ENCODE measurements at regions not wholly inside any gene's neighbourhood (a gene's known extent, or its start where the extent isn't known, plus 50 kb on each side); places are given as distances from the start of the nearest gene placed in this dataset.
"Not testable (repeated sequence)": the region's sequence is repeated elsewhere in the genome, so short reads cannot be mapped to it uniquely, and the experiment has no call there.

DNA sequence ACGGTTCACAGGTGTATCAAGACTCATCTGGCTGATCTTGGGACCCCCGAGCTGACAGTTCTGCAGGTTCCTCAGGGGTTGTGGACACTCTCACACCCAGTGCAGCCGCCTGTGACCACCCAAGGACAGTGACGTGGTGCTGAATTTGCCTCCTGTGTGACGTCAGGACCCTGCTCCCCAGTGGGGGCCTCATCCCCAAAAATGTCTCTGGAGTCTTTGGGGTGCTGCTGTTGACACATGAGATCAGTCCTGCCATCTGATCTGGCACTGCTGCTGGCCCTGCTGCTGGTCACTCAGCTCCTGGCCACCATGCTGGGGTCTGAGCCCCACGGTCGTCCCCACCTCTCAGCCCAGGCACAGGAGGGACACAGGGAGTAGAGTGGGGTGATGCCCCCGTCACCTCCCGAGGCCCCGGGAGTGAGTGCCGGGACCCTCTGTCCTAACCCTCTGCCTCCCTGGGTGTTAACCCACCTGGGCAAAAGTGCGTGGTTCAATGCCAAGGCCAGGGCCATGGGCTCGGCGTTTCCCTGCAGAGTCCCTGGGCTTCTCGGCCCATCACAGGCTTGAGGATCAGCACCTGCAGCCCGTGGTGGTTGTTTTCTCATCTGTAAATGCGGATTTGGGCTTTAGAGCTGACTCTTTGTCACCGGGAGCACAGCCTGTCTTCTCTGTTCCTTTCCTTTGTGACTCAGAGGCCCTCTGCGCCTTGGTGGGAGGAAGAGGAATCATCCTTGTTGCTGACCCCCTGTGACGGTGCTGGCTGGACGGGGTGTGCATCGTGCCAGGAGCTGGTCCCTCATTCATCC is 366.0 kb upstream of the SFSWAP start:
- H3K9me3 ChIP-seq (ENCODE audit: control insufficient read depth, low read length); H3K36me3 ChIP-seq (ENCODE audit: control insufficient read depth, insufficient read depth, low read length); H3K4me3 ChIP-seq (ENCODE audit: low read depth, low read length); H2AFZ ChIP-seq; H3K4me2 ChIP-seq (ENCODE audit: low read length); H3K79me2 ChIP-seq; H3K4me1 ChIP-seq; H3K9ac ChIP-seq; H3K27ac ChIP-seq; H3K27me3 ChIP-seq (ENCODE audit: control insufficient read depth, insufficient read depth, low read length): not testable (repeated sequence)

DNA sequence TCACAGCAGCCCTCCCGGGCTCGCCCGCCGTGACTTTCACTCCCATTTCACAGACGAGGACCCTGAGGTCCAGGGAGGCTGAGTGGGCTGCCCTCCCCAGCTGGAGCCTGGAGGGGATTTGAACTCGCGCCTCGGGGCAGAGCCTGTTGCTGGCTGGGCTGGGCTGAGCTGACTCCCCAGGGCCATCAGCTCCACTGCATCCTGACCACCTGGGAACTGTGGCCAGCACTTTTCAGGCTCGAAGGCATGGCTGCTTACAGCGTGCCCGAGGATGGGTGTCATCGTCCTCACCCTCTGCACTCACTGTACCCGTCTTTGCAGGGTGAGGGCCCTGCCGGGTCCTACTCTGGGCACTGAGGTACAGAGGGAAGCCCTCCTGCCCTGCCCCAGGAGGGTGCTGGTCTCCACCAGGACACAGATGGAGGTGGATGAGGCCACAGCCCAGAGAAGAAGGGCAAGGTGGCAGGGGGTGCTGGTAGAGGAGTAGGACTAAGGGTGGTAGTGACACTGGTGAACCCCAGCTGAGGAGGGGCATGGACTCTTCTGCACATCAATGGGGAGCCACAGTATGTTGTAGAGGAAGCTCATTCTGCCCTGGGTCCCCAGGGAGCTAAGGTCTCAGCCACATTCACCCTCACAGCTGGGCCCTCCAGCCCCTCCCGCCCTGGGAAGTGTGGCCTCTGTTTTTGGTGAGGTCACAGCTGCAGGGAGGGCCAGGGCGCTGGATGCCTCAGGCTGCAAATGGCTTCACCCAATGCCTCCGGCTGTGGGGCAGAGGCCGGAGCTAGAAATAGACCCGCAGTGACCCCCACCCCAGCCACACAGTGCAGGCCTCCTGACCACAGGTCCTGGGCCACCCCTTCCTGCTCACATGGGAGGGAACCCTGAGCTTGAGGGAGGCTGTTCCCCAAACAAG is 365.1 kb upstream of the SFSWAP start:
- no peak overlapping the region for H2AFZ ChIP-seq
- H3K27ac ChIP-seq = no peak overlapping the region
- H3K27me3 ChIP-seq (ENCODE audit: control insufficient read depth, insufficient read depth, low read length) = no peaks in the 10 kb centered on the region
- H3K4me1 ChIP-seq = no peaks in the 10 kb centered on the region
- no peak overlapping the region for H3K9ac ChIP-seq
- TF ChIP-seq, protein P1, sequence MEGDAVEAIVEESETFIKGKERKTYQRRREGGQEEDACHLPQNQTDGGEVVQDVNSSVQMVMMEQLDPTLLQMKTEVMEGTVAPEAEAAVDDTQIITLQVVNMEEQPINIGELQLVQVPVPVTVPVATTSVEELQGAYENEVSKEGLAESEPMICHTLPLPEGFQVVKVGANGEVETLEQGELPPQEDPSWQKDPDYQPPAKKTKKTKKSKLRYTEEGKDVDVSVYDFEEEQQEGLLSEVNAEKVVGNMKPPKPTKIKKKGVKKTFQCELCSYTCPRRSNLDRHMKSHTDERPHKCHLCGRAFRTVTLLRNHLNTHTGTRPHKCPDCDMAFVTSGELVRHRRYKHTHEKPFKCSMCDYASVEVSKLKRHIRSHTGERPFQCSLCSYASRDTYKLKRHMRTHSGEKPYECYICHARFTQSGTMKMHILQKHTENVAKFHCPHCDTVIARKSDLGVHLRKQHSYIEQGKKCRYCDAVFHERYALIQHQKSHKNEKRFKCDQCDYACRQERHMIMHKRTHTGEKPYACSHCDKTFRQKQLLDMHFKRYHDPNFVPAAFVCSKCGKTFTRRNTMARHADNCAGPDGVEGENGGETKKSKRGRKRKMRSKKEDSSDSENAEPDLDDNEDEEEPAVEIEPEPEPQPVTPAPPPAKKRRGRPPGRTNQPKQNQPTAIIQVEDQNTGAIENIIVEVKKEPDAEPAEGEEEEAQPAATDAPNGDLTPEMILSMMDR (IDR thresholded peaks at IDR 0.05) = no peak
- no peaks in the 10 kb centered on the region for H3K79me2 ChIP-seq
- H3K4me2 ChIP-seq (ENCODE audit: low read length) = no peak overlapping the region
- no peaks in the 10 kb centered on the region for H3K36me3 ChIP-seq (ENCODE audit: control insufficient read depth, insufficient read depth, low read length)
- no peaks in the 10 kb centered on the region for H3K9me3 ChIP-seq (ENCODE audit: control insufficient read depth, low read length)
- H3K4me3 ChIP-seq (ENCODE audit: low read depth, low read length) = no peak overlapping the region

DNA sequence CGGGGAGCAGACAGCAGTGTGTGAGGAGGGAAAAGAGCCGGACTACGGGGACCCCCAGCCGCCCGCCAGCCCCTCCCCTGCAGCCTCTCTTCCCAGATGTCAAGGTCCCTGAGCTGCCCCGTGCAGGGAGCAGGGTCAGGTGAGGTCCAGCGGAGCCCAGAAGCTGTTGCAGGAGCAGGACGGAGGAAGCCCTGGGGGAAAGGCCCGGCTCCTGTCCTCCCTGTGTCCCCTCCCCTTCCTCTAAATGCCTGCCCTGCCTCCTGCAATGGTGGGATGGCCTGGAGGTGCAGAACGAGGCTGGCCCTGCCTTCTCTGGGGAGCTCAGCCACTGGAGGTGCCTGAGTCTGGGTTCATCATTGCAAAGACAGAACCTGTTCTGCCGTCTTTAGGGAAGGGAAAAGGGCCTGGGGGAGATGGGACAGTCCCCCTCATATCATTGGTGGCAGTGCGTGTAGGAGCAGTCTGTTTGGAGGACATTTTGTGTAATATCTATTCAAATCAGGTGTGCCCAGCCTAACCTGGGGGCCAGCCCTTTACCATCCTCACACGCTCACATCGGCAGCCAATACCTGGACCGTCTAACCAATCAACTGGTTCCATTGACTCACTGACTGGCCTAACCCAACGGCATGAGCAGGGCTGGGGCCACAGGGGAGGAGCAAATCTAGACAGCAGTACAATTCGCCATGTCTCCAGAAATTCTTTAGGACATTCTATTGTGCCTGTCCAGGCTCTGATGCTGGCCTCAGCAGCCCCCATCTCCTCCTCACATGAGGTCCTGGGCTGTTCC is 364.1 kb upstream of the SFSWAP start:
- H3K4me1 ChIP-seq = no peaks in the 10 kb centered on the region
- no peak overlapping the region for H3K4me2 ChIP-seq (ENCODE audit: low read length)
- H3K27me3 ChIP-seq (ENCODE audit: control insufficient read depth, insufficient read depth, low read length) = no peaks in the 10 kb centered on the region
- H3K9ac ChIP-seq = no peak overlapping the region
- no peak overlapping the region for H2AFZ ChIP-seq
- no peaks in the 10 kb centered on the region for H3K36me3 ChIP-seq (ENCODE audit: control insufficient read depth, insufficient read depth, low read length)
- TF ChIP-seq, protein P1 (IDR thresholded peaks at IDR 0.05) = no peak
- H3K4me3 ChIP-seq (ENCODE audit: low read depth, low read length) = no peak overlapping the region
- H3K27ac ChIP-seq = no peak overlapping the region
- no peaks in the 10 kb centered on the region for H3K9me3 ChIP-seq (ENCODE audit: control insufficient read depth, low read length)
- H3K79me2 ChIP-seq = no peaks in the 10 kb centered on the region

DNA sequence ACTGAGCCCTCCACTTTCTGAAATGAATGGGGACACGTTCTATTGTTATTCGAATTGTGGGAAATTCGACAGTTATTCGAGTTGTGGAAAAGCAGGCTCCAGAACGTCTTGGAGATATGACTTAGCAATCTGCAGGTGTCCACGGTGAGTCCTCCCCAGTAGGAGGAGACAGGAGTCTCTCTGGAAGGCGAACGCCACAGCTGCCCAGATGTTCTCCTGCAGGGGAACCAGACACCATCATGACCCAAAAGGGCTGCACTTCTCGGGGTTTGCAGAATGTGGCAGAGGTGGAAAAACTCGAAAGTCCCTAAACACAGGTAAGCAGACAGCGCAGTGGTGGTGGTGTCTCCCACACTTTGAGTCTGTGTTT is 363.6 kb upstream of the SFSWAP start:
- TF ChIP-seq, protein P1 (IDR thresholded peaks at IDR 0.05) = no peak
- no peak overlapping the region for H2AFZ ChIP-seq
- H3K27me3 ChIP-seq (ENCODE audit: control insufficient read depth, insufficient read depth, low read length) = no peaks in the 10 kb centered on the region

DNA sequence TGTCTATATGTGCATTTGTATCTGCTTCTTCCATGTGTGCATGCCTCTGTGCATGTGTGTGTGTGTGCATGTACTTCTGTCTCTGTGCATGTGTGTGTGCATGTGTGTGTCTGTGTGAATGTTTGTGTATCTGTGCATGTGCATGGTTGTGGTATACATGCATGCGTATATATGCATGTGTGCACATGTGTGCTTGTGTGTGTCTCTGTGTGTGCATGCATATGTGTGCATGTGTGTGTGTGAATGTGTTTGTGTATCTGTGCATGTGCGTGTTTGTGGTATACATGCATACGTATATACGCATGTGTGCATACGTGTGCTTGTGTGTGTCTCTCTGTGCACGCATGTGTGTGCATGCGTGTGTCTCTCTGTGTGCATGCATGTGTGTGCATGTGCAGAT is 363.2 kb upstream of the SFSWAP start:
- no peak overlapping the region for H3K4me2 ChIP-seq (ENCODE audit: low read length)
- H3K79me2 ChIP-seq = no peaks in the 10 kb centered on the region
- no peaks in the 10 kb centered on the region for H3K27me3 ChIP-seq (ENCODE audit: control insufficient read depth, insufficient read depth, low read length)
- no peak overlapping the region for H3K27ac ChIP-seq
- TF ChIP-seq, protein P1 (IDR thresholded peaks at IDR 0.05) = no peak
- H3K4me1 ChIP-seq = no peaks in the 10 kb centered on the region
- no peak overlapping the region for H2AFZ ChIP-seq
- no peak overlapping the region for H3K9ac ChIP-seq
- H3K4me3 ChIP-seq (ENCODE audit: low read depth, low read length) = no peak overlapping the region
- no peaks in the 10 kb centered on the region for H3K9me3 ChIP-seq (ENCODE audit: control insufficient read depth, low read length)
- no peaks in the 10 kb centered on the region for H3K36me3 ChIP-seq (ENCODE audit: control insufficient read depth, insufficient read depth, low read length)

More for the DNA sequence above, 363.6 kb upstream of the SFSWAP start:
- Histone ChIP-seq H3K4me1 (no peaks in the 10 kb centered on the region), H3K4me3 (ENCODE audit: low read depth, low read length) (no peak overlapping the region), H3K9ac (no peak overlapping the region), H3K79me2 (no peaks in the 10 kb centered on the region), H3K36me3 (ENCODE audit: control insufficient read depth, insufficient read depth, low read length) (no peaks in the 10 kb centered on the region), H3K9me3 (ENCODE audit: control insufficient read depth, low read length) (no peaks in the 10 kb centered on the region), H3K4me2 (ENCODE audit: low read length) (no peak overlapping the region), H3K27ac (no peak overlapping the region)

Data from parathyroid adenoma (tissue), 2 donors.